DMS53 treated with DMSO at 0.1 percent for 48 hours (cell line): ENCODE measurements at regions not wholly inside any gene's neighbourhood (a gene's known extent, or its start where the extent isn't known, plus 50 kb on each side); places are given as distances from the start of the nearest gene placed in this dataset.

ENCODE experiments used
- DNase-seq: peaks from one replicate; lab custom pipeline; 2025; ENCODE audit not compliant: unreplicated experiment; lab: John Stamatoyannopoulos, UW

- no peak for DNase-seq
Measured at GRCh38 chr4:147303873-147304229, 177.0 kb upstream of the EDNRA start.

GRCh38 chr4:147307896-147308674, 172.8 kb upstream of the EDNRA start:
- DNase-seq: no peak

- DNase-seq: no peak
Measured at GRCh38 chr4:147309434-147309833, 171.5 kb upstream of the EDNRA start.

- no peak for DNase-seq
Measured at GRCh38 chr4:147310312-147310711, 170.6 kb upstream of the EDNRA start.

DNA sequence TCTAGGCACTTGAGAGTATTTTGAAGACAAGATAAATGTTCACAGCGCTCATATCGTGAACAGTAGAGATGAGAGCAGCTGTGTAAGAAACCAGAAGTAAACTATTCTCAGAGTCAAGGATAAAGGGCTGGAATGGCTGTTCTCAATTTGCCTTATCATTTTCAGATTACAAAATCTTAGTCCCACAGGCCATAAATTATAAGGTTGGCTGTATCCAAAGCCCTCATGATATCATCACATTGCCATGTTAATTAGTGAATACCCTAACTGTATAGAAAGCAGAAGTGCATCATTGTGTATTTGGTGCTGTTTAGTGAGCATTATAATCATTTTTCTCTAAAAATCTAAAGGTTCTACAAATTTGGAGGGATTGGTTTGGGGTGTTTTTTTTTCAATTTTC, 168.9 kb upstream of the EDNRA start:
- DNase-seq: no peak

- DNase-seq: peak; percentile 6
Measured at GRCh38 chr4:147312376-147313046, 168.4 kb upstream of the EDNRA start.

GRCh38 chr4:147313108-147313507, 167.8 kb upstream of the EDNRA start:
- DNase-seq: no peak

- no peak for DNase-seq
Measured at GRCh38 chr4:147318586-147318985, 162.3 kb upstream of the EDNRA start.

DNA sequence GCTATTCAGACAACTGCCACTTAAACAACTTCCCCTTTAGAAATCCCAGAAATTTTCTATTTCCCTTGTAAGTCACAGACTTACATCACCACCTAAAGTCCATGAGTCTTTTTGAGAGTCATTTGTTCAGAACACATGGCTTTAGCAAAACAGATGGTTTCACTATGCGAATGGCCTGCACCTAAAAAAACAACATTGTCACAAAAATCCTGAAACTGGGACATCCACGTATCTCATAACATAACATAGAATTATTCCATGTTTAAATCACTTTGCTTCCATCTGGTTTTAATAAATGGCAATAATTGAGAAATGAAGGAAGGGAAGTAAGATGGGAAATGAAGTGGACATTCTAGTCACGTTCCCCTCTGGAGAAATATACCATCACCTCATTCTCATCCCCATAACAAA, 155.3 kb upstream of the EDNRA start:
- no peak for DNase-seq

- DNase-seq: no peak
Measured at GRCh38 chr4:147326591-147326990, 154.3 kb upstream of the EDNRA start.

GRCh38 chr4:147327322-147327721, 153.6 kb upstream of the EDNRA start:
- DNase-seq: no peak

GRCh38 chr4:147328189-147328588, 152.7 kb upstream of the EDNRA start:
- no peak for DNase-seq

DNA sequence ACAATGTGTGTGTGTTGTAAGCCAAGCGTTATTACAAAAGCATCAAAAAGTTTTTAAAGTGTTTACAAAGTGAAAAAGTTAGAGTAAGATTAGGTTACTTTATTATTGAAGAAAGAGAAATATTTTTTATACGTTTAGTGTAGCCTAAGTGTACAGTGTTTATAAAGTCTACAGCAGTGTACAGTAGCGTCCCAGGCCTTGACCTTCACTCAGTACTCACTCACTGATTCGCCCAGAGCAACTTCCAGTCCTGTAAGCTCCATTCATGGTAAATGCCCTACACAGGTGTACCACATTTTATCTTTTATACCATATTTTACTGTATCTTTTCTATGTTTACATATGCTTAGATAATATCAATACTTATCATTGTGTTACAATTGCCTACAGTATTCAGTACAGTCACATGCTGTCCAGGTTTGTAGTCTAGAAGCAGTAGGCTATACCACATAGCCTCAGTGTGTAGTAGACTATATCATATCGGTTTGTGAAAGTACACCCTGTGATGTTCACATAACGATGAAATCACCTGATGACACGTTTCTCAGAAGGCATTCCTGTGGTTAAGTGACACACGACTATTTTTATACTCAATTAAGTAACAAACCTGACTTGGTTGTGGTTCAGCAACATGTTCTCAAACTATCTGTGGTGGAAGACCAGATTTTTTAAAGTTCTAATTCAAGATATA, 152.0 kb upstream of the EDNRA start:
- DNase-seq: no peak

- no peak for DNase-seq
Measured at GRCh38 chr4:147332091-147332490, 148.8 kb upstream of the EDNRA start.

- no peak for DNase-seq
Measured at GRCh38 chr4:147334478-147334877, 146.4 kb upstream of the EDNRA start.

DNA sequence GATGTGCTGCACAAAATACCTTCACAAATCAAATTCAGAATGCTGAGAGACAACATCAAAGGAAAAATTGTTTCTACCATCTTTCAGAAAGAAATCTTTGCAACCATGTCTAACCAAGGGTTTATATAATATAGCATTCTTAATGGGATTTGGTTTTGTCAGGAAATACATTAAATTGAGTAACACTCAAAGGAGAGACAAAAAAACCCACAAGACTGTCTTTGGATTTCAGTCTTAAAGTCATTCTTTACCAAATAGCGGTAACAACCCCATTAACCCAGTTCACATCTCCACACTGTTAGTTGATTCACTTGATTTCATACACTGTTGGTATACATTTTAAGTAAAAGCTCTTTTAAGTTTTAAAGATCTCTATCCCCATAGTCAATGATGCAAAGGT, 145.7 kb upstream of the EDNRA start:
- DNase-seq: no peak

DNA sequence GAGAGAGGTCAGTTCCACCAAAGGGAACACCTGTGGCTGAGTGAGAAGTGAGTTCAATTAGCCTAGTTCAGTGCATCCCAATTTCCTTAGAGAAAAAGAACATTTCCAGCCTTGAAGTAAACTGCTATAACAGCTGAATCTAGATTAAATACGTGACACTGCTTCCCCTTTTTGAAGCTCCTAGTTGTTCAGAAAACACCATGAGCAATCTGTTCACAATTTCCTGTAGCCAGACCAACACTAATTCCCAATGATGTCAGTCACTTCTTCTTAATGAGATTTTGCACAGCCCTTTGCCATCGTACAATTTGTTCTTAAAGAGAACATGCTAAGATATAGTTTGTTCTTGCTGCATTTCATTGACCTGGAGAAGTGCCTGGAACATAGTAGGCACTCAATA, 144.6 kb upstream of the EDNRA start:
- DNase-seq: no peak

- no peak for DNase-seq
Measured at GRCh38 chr4:147339100-147339499, 141.8 kb upstream of the EDNRA start.

- no peak for DNase-seq
Measured at GRCh38 chr4:147340111-147340510, 140.8 kb upstream of the EDNRA start.

- no peak for DNase-seq
Measured at GRCh38 chr4:147340591-147341120, 140.2 kb upstream of the EDNRA start.

GRCh38 chr4:147343692-147344091, 137.2 kb upstream of the EDNRA start:
- no peak for DNase-seq

GRCh38 chr4:147345662-147346061, 135.2 kb upstream of the EDNRA start:
- no peak for DNase-seq
